ENCODE measurements at regions not wholly inside any gene's neighbourhood (a gene's known extent, or its start where the extent isn't known, plus 50 kb on each side); places are given as distances from the start of the nearest gene placed in this dataset.

- no peak for DNase-seq (ENCODE audit: extremely low spot score)
- no peak for TF ChIP-seq CTCF (IDR thresholded peaks at IDR 0.05; ENCODE audit: control extremely low read depth, extremely low read depth, low read depth, missing control alignments)
- ChIA-PET CTCF (no interaction called here), POLR2A (no interaction called here)
These were observed 442.5 kb downstream of the XPNPEP1 start for GRCh38 chr10:109480836-109481235.

- ChIA-PET CTCF (interaction anchor here (1.2 to 1.8 kb wide), 3 partner anchors 14 to 32 kb away, joined by 3 to 7 read pairs (median 4); no protein-coding TSS in a partner anchor), POLR2A (no interaction called here)
- TF ChIP-seq CTCF (IDR thresholded peaks at IDR 0.05; ENCODE audit: control extremely low read depth, extremely low read depth, low read depth, missing control alignments), result no peak
- no peak for DNase-seq (ENCODE audit: extremely low spot score)
These were observed 447.4 kb downstream of the XPNPEP1 start for GRCh38 chr10:109475711-109476421.

- POLR2A ChIA-PET, result no interaction called here
These were observed 448.5 kb downstream of the XPNPEP1 start for GRCh38 chr10:109474812-109475211.

GRCh38 chr10:109474261-109474660, 449.1 kb downstream of the XPNPEP1 start:
- CTCF ChIA-PET, result interaction anchor here (2.5 kb wide), 1 partner anchor 21 kb away, joined by 8 read pairs; no protein-coding TSS in a partner anchor
- POLR2A ChIA-PET, result no interaction called here
- no peak for DNase-seq (ENCODE audit: extremely low spot score)
- TF ChIP-seq CTCF (IDR thresholded peaks at IDR 0.05; ENCODE audit: control extremely low read depth, extremely low read depth, low read depth, missing control alignments), result no peak

More at GRCh38 chr10:109474812-109475211, 448.5 kb downstream of the XPNPEP1 start:
- CTCF ChIA-PET, result no interaction called here
- no peak for DNase-seq (ENCODE audit: extremely low spot score)
- no peak for TF ChIP-seq CTCF (IDR thresholded peaks at IDR 0.05; ENCODE audit: control extremely low read depth, extremely low read depth, low read depth, missing control alignments)

GRCh38 chr10:109467551-109467950, 455.8 kb downstream of the XPNPEP1 start:
- no peak for TF ChIP-seq CTCF (IDR thresholded peaks at IDR 0.05; ENCODE audit: control extremely low read depth, extremely low read depth, low read depth, missing control alignments)
- ChIA-PET CTCF (no interaction called here), POLR2A (no interaction called here)
- DNase-seq (ENCODE audit: extremely low spot score), result no peak

GRCh38 chr10:109464949-109465348, 458.4 kb downstream of the XPNPEP1 start:
- ChIA-PET CTCF (no interaction called here), POLR2A (no interaction called here)
- no peak for TF ChIP-seq CTCF (IDR thresholded peaks at IDR 0.05; ENCODE audit: control extremely low read depth, extremely low read depth, low read depth, missing control alignments)
- no peak for DNase-seq (ENCODE audit: extremely low spot score)

Measured in GM10248 (cell line).